WTC11 (cell line): ENCODE measurements at regions not wholly inside any gene's neighbourhood (a gene's known extent, or its start where the extent isn't known, plus 50 kb on each side); places are given as distances from the start of the nearest gene placed in this dataset.

Source experiments
- ATF2 ChIP-seq: sonication (generic); formaldehyde crosslinking; IDR thresholded peaks from 2 replicates; pipeline ENCODE4 v1.8.1; 2022; ENCODE audit warnings: low read depth, missing genetic modification reagents, borderline replicate concordance
- CTCF ChIP-seq: fragments of 200-600 bp; IDR thresholded peaks from 2 replicates; pipeline ENCODE4 v1.8.0; 2022; ENCODE audit warnings: antibody characterized with exemption
- ETV6 ChIP-seq: sonication (generic); formaldehyde crosslinking; IDR thresholded peaks from 2 replicates; pipeline ENCODE4 v1.8.1; 2022; ENCODE audit warnings: mild to moderate bottlenecking, missing genetic modification reagents
- FOXK1 ChIP-seq: sonication (generic); formaldehyde crosslinking; IDR thresholded peaks from 2 replicates; pipeline ENCODE4 v1.8.0; 2022; ENCODE audit warnings: mild to moderate bottlenecking, moderate library complexity, missing genetic modification reagents
- KAT7 ChIP-seq: sonication (generic); formaldehyde crosslinking; IDR thresholded peaks from 2 replicates; pipeline ENCODE4 v1.8.1; 2023; ENCODE audit warnings: missing genetic modification reagents, mild to moderate bottlenecking, borderline replicate concordance
- NR3C1 ChIP-seq: sonication (generic); formaldehyde crosslinking; conservative IDR thresholded peaks from 2 replicates; pipeline ENCODE4 v1.8.1; 2023; ENCODE audit warnings: low read depth, mild to moderate bottlenecking, missing genetic modification reagents
- SP1 ChIP-seq: sonication (generic); formaldehyde crosslinking; conservative IDR thresholded peaks from 2 replicates; pipeline ENCODE4 v1.8.1; 2022; ENCODE audit warnings: missing genetic modification reagents
- ZNF219 ChIP-seq: sonication (generic); formaldehyde crosslinking; IDR thresholded peaks from 2 replicates; pipeline ENCODE4 v1.8.0; 2023; ENCODE audit warnings: missing genetic modification reagents, mild to moderate bottlenecking, borderline replicate concordance
- ZNF317 ChIP-seq: sonication (generic); formaldehyde crosslinking; IDR thresholded peaks from 2 replicates; pipeline ENCODE4 v1.8.1; 2023; ENCODE audit warnings: low read depth, mild to moderate bottlenecking, moderate library complexity, missing genetic modification reagents, borderline replicate concordance

- TF ChIP-seq CTCF (no peak), ETV6 (CRISPR knock-in tag) (no peak), KAT7 (CRISPR knock-in tag) (no peak), ATF2 (CRISPR knock-in tag) (no peak), FOXK1 (CRISPR knock-in tag) (no peak), SP1 (no peak), NR3C1 (CRISPR knock-in tag) (no peak), ZNF219 (CRISPR knock-in tag) (no peak), ZNF317 (CRISPR knock-in tag) (no peak)
Measured at GRCh38 chr16:72256398-72257066, 84.6 kb upstream of the PMFBP1 start.
